ENCODE measurements at regions not wholly inside any gene's neighbourhood (a gene's known extent, or its start where the extent isn't known, plus 50 kb on each side); places are given as distances from the start of the nearest gene placed in this dataset.

- DNase-seq (ENCODE audit: low read depth, low spot score), result no peak
Observed at GRCh38 chr2:2572393-2573204, 241.5 kb upstream of the MYT1L start.

GRCh38 chr2:2571301-2572150 lies 240.5 kb upstream of the MYT1L start:
- DNase-seq (ENCODE audit: low read depth, low spot score), result no peak

DNA sequence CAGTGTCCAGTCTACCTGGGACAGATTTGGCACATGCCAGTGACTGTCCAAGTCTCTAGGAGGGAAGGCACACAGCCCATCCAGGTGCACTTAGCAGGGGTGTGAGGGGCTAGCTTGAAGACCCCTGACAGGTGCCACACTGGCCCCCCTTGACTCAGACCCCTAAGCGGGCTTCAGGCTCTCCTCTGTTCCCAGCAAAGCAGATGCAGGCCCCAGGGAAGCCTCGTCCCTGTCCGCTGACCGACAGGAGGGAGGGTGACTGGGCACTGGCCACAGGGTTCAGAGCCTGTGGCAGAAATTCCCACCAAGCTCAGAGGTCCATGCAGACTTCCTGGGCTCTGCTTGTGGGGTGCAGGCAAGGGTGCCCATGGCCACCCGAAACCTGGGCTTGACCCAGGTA lies 239.8 kb upstream of the MYT1L start:
- no peak for DNase-seq (ENCODE audit: low read depth, low spot score)

DNA sequence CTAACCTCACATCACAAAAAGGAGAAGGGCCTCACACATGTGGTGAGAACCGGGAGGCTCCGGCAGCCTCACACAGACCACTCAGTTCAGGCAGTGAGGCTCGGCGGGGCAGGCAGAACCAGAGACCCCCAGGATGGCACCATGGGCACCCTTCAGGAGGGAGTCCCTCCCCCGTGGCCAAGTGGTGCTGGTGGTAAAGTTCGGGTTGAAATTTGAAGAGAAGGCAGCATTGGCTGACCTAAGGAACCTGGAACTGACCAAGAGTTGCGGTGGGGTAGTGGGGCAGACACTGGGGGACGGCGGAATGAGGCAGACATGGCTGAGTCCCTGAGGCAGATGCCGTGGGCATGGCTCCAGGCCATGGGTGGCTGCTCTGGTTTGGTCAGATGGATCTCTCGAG lies 239.3 kb upstream of the MYT1L start:
- DNase-seq (ENCODE audit: low read depth, low spot score), result no peak

DNA sequence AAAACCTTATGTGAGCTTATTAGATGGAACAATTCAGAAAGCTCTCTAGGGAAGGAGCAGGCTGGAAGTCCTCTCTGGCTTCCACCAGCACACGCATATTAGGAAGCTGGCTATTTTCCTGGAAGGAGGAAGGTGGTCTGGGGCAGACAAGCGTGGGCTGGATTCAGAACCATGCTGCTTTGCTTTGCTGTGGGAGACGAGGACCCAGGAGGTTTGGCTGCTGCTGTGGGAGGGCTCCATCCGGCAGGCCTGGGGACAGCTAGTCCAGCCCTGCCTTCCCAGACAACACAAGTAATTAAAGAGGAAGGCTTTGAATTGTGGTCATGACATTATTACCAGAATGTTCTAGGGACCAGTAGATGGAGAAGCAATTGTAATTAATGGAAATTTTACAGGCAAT lies 238.8 kb upstream of the MYT1L start:
- no peak for DNase-seq (ENCODE audit: low read depth, low spot score)

- DNase-seq (ENCODE audit: low read depth, low spot score), result no peak
Observed at GRCh38 chr2:2569306-2569705, 238.2 kb upstream of the MYT1L start.

- DNase-seq (ENCODE audit: low read depth, low spot score), result no peak
Observed at GRCh38 chr2:2568411-2568810, 237.3 kb upstream of the MYT1L start.

GRCh38 chr2:2567776-2568175 lies 236.7 kb upstream of the MYT1L start:
- no peak for DNase-seq (ENCODE audit: low read depth, low spot score)

- DNase-seq (ENCODE audit: low read depth, low spot score), result no peak
Observed at GRCh38 chr2:2566396-2567323, 235.6 kb upstream of the MYT1L start.

- no peak for DNase-seq (ENCODE audit: low read depth, low spot score)
Observed at GRCh38 chr2:2565671-2566070, 234.6 kb upstream of the MYT1L start.

DNA sequence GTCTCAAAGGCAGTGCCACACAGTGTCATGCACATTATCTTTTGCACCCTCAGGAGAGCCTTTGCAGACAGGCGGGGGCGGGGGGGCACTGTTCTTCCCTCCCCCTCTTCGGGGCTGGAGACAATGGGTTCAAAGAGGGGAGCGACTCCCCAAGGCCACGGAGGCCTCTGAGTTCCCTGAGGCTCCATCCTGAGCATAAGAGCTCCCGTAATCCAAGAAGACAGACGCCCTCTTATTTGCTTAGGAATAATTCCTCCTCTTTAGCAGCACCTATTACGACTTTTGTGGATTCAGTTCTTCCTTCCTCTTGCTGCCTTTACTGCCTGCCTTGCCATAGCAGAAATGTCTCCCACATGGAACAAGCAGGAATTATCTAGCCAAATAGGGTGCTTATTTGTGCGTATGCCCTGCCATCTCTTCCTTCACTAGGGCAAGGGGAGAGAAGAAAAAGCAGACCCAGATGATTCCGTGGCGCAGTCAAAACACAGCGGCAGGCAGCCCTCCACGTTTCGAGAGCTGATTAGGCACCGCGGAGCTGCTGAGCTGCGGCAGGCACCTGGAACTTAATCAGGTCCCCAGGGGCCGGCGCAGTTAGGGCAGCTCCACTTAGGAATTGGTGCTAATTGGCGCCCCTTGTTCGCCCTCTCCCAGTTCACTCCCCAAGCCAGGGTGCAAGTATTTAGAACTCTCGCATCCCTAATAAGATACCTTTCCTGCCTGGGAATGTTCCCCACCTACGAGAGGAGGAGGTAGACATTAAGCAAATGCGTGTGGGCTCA lies 233.4 kb upstream of the MYT1L start:
- no peak for DNase-seq (ENCODE audit: low read depth, low spot score)

DNA sequence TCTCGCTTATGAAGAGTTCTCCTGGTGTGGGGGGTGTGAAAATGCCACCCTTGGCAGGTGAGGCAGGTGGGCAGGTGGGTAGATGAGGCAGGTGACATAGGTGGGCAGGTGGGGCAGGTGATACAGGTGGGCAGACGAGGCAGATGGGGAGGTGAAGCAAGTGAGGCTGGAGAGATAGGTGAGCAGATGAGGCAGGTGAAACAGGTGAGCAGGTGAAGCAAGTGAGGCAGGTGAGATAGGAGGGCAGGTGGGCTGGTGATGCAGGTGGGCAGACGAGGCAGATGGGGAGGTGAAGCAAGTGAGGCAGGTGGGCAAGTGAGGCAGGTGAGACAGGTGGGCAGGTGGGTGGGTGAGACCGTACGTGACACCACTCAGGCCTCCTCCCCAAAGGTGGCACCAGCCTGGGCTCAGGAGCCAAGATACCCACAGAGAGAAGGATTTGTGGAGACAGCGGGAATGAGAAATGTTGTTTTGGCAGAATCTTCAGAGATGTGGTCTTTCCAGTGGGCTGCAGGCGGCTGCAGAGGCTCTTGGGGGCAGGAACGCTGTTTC lies 232.3 kb upstream of the MYT1L start:
- DNase-seq (ENCODE audit: low read depth, low spot score), result no peak

GRCh38 chr2:2562867-2563266 lies 231.8 kb upstream of the MYT1L start:
- DNase-seq (ENCODE audit: low read depth, low spot score), result no peak

DNA sequence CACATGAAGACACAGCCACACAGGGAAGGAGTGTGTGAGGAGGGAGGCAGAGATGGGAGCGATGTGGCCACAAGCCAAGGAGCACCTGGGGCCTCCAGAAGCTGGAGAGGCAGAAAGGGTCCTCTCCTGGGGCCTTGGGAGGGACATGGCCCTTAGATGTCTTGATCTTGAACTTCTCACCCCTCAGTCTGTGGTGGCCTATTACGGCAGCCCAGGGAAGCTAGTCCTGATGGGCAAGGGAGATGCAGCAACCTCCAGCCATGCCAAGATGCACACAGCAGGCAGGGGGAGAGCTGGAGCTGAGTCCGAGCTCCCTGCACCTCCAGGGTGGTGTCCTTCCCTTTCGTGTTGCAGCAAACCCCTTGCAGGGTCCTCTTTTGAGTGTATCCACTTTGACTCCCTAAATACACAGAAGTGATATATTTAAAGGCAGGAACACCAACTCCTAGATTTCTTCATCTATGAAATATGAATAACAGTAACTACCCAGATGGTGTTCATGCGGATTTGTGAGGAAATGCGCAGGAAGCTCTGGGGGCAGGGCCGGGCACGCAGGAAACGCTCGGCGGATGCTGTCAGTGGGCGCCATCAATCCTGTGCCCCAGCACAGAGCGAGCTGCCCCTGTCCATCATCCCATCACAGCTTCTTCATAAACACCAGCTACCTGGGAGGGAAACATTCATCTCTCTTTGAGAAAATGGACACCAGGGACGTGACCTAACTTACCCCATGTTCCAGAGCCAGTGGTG lies 230.4 kb upstream of the MYT1L start:
- DNase-seq (ENCODE audit: low read depth, low spot score), result no peak

DNA sequence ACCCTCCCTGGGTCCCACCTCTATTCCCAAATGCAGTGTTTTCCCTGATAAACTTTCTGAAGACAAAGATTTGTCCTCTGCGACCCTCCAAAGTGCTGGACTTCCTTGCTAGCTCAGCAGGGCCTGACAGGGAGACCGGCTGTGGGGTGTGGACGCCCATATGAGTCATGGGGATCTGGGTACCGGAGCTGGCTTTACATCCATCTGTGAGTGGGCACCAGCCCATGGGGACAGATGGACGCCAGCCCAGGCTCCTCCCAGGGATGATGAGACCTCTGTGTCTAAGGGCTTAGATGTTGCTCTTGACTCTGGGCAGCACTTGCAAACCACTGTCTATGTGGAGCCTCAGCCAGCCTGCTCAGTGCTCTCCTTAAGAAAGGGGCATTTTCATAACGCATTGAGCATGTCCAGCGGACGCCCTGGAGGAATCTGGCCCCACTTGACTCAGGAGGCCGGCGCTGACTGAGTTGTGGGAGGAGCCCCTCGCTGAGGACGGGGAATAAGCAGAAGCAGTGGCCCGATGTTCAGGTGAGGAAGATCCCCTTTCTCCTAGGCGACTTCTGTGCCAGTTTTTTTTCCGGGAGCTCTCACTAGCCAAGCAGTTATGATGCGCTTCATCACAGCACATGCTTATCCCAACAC lies 229.4 kb upstream of the MYT1L start:
- no peak for DNase-seq (ENCODE audit: low read depth, low spot score)

- no peak for DNase-seq (ENCODE audit: low read depth, low spot score)
Observed at GRCh38 chr2:2558476-2558875, 227.4 kb upstream of the MYT1L start.

GRCh38 chr2:2557475-2557874 lies 226.4 kb upstream of the MYT1L start:
- no peak for DNase-seq (ENCODE audit: low read depth, low spot score)

DNA sequence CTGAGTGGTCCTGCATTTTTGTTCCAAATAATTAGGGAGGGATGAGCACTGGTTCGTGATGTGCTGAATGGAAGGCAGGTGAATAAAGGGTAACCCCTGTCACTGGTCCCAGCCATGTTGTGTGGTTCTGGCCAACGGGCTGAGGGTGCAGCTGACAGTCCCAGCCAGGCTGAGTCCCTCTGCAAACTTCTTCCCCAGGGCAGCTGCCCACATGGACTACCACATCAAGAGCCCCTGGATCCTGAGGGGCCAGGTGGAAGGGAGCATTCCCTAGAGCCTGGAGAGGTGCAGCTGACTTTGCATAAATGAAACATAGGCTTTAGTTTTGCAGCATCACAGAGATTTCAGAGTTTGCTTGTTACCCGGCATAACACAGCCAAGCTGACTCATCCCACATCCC lies 219.8 kb upstream of the MYT1L start:
- no peak for DNase-seq (ENCODE audit: low read depth, low spot score)

DNA sequence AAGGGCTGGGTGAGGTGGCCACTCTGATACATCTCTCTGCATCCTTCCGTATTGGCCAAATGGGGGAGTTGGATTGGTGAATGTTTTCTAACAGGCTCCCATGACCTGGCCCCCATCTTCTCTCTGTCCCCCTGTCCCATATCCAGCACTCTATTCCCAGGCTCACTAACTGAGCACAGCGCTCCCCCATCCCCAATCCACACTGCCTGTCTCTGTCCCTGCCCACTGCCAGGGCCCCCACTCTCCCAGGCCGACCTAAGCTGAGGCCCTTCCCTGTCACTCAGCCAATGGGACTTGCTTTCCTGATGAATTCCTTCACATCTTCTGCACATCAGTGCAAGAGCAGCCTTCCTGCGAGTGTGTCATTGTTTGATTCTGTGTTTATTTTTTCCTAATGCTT lies 216.8 kb upstream of the MYT1L start:
- no peak for DNase-seq (ENCODE audit: low read depth, low spot score)

GRCh38 chr2:2547451-2547850 lies 216.4 kb upstream of the MYT1L start:
- DNase-seq (ENCODE audit: low read depth, low spot score), result no peak

Data from activated naive CD8-positive, alpha-beta T cell treated with anti-CD3 and anti-CD28 coated beads, Interleukin-2, amount 50 U/mL, for 16 hours (primary cell).